Activated CD8-positive, alpha-beta memory T cell treated with anti-CD3 and anti-CD28 coated beads, Interleukin-2, amount 10 ng/mL, durations not matched to agents 7 days and 5 days (primary cell): ENCODE measurements at regions not wholly inside any gene's neighbourhood (a gene's known extent, or its start where the extent isn't known, plus 50 kb on each side); places are given as distances from the start of the nearest gene placed in this dataset.
"Not testable (repeated sequence)": the region's sequence is repeated elsewhere in the genome, so short reads cannot be mapped to it uniquely, and the experiment has no call there.

Source experiments
- ATAC-seq: fragments of 150-1000 bp; cut with Tn5 transposase; one replicate; pipeline ENCODE4 v1.10.0; 2021; ENCODE audit warnings: moderate library complexity
- CTCF ChIA-PET: fragments of 350-600 bp; sonication (Branson Sonifier 250); formaldehyde crosslinking; loops from one replicate; lab custom pipeline; 2021; ENCODE audit warnings: antibody characterized with exemption; lab: Charles Lee
- DNase-seq: peaks from one replicate; pipeline ENCODE4 v3.0.0-alpha.2; 2020
- H3K27ac Mint-ChIP-seq: one replicate; pipeline ENCODE4 v1.8.0; 2021; ENCODE audit warnings: mild to moderate bottlenecking, mixed read lengths
- H3K27me3 Mint-ChIP-seq: one replicate; pipeline ENCODE4 v1.8.0; 2021; ENCODE audit warnings: mixed read lengths
- H3K36me3 Mint-ChIP-seq: one replicate; pipeline ENCODE4 v1.8.0; 2021; ENCODE audit warnings: mild to moderate bottlenecking, mixed read lengths
- H3K4me1 Mint-ChIP-seq: one replicate; pipeline ENCODE4 v1.8.0; 2021; ENCODE audit warnings: mixed read lengths
- H3K4me3 Mint-ChIP-seq: one replicate; pipeline ENCODE4 v1.8.0; 2021; ENCODE audit warnings: mild to moderate bottlenecking, moderate library complexity, mixed read lengths
- H3K9me3 Mint-ChIP-seq: one replicate; pipeline ENCODE4 v1.8.0; 2022; ENCODE audit warnings: low read depth, mixed read lengths

DNA sequence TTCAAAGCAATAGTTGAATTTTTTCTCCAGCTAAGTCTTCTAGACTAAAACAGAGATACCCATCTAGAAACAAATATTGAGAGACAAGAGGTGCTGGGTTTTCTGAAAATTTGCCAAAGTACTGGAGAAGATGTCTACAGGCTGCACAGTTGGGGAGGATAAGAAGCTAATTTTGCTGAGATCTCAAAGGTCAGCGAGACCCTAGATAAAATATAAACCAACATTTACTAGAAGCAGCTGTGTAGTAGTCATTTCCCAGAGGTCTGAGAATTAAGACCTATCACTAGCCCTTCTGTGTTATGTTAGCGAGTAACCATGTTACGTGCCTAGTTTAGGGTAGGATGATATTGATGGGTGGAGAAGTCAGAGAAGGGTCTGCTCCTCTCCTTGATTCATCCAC, 208.5 kb upstream of the TNC start:
- ATAC-seq (no peak), DNase-seq (no peak)
- Mint-ChIP-seq H3K27ac (no peak overlapping the region), H3K27me3 (no peaks in the 10 kb centered on the region), H3K36me3 (no peaks in the 10 kb centered on the region), H3K9me3 (no peaks in the 10 kb centered on the region), H3K4me1 (no peaks in the 10 kb centered on the region), H3K4me3 (no peak overlapping the region)
- CTCF ChIA-PET: no interaction called here

DNA sequence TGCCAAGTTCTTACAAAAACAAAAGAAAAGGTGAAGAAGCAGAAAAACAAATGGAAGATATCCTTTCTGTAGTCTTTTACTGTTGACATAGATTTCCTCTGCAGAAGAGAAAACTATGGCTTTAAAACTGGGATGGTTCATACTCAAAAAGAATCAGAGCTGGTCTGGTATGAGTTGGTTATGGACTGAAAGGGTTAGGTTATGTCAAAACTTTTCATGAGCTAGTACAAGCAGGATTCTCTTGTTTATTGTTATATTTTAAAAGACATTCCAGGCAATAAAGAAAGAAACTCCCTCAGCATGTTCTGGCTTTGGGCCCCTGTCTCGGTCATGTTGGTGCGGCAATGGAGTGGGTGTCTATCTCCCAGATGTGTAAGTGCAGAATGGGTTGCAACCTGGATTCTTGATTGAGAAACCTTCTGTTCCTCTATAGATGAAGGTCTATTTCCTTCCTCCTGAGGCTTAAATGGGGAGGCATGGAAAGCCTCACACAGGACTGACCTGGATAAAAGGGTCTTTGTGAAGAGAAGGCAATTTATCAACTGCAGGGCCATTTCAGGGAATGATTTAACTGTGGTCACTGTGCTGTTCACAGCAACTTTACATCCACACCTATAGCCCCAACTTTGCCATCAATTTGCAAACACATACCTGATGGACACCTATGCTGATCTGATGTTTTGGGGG, 209.6 kb upstream of the TNC start:
- Mint-ChIP-seq H3K27me3 (no peaks in the 10 kb centered on the region), H3K4me3 (no peak overlapping the region), H3K9me3 (no peaks in the 10 kb centered on the region), H3K36me3 (no peaks in the 10 kb centered on the region), H3K27ac (no peak overlapping the region), H3K4me1 (no peaks in the 10 kb centered on the region)
- no peak for DNase-seq
- CTCF ChIA-PET: no interaction called here
- no peak for ATAC-seq

DNA sequence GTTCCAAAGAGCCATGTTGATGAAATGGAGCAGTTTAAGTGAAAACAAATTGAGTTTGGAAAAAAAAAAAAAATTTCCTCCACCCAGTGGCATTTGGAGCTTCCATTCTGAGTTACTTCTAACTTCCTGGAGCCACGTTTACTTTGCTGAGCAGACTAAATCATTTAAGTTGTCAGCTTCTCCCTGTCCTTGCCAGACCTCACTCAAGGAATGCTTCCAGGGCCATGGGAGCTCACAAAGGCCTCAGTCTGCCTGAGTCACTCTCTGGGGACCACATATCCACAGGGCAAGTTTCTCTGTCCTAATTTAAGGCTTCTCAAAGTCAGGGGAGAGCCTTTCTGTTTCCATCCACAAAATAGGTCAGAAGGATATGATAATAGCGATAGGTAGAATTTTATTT, 210.3 kb upstream of the TNC start:
- no peaks in the 10 kb centered on the region for H3K4me1 Mint-ChIP-seq
- no peak for ATAC-seq
- CTCF ChIA-PET: no interaction called here
- no peak overlapping the region for H3K4me3 Mint-ChIP-seq
- no peaks in the 10 kb centered on the region for H3K36me3 Mint-ChIP-seq
- no peaks in the 10 kb centered on the region for H3K9me3 Mint-ChIP-seq
- H3K27me3 Mint-ChIP-seq: no peaks in the 10 kb centered on the region
- no peak overlapping the region for H3K27ac Mint-ChIP-seq
- no peak for DNase-seq

DNA sequence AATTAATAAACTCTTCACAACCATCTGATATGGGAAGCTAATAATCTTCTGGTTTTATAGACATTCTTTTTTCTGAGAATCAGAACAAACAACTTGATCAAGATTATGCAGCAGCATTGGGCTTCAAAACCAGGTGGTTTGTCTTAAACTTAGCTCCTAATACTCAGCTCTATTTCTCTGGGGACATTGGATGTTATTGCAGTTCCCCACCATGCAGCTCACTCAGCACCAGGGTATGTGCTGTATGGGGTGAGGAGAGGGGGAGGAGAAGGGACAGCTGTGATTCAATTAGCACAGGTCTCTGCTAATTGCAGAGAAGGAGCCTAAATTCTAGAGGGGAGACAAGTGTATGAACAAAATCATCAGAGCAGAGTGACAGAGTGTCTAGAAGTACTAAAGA, 210.7 kb upstream of the TNC start:
- ATAC-seq (no peak), DNase-seq (no peak)
- H3K27ac Mint-ChIP-seq: no peak overlapping the region
- H3K27me3 Mint-ChIP-seq: no peaks in the 10 kb centered on the region
- no peak overlapping the region for H3K4me3 Mint-ChIP-seq
- H3K9me3 Mint-ChIP-seq: no peaks in the 10 kb centered on the region
- CTCF ChIA-PET: no interaction called here
- H3K4me1 Mint-ChIP-seq: no peaks in the 10 kb centered on the region
- no peaks in the 10 kb centered on the region for H3K36me3 Mint-ChIP-seq

DNA sequence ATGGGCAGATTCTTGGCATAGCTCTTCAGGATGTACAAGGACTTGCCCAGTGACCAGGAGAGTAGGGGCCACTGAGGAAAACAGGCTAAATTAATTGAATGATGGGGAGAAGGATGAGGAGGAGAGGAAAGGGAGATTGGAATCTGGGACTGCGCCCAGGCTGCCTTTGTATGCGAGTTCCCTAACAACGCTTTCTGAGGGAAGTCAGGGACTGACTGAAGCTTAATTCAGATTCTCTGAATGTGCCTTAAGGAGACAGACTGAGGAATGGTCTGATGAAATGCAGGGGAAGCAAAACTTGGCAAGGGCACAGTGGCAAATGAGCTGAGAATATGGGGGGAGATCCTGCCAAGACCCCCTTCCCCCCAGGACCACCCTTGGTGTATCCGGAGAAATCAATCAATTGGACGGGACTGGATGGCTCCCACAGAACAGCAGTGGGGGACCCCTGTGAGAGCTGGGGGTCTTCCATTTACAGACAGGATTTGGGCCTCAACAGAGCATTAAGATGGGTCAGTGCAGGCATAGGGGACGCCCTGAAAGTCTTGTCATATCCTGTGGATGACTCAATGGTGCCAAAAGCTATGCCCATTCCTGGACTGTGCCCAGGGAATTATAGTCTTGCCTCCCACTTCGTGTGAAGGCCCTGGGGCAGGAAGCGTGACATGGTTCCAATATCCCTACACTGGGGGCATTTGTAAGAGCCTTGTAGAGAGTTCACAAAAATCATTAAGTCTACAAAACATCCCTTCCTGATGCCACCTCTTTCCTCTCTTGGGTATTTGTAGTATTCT, 215.5 kb upstream of the TNC start:
- Mint-ChIP-seq H3K9me3 (no peaks in the 10 kb centered on the region), H3K4me1 (no peaks in the 10 kb centered on the region), H3K27me3 (no peaks in the 10 kb centered on the region), H3K4me3 (no peak overlapping the region), H3K36me3 (no peaks in the 10 kb centered on the region), H3K27ac (no peak overlapping the region)
- CTCF ChIA-PET: no interaction called here
- ATAC-seq: no peak
- no peak for DNase-seq

DNA sequence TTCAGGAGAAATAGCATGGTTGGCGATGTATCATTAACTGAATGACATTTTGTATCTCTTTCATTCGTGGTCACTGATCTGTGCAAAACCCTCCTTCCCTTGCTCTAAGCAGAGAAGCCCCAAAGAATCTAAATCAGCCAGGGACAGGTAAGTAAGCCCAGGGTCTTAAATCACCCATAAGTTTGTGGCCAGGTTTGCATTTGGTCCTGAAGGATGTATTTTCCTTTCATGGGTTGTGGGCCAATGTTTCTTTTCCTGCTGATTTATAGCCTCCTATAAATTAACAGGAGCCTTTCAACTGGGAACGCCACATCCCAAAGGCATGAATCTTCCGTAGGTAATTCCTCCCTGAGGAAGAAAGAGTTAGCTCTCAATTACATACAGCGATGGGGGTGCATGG, 217.5 kb upstream of the TNC start:
- Mint-ChIP-seq H3K27ac (no peak overlapping the region), H3K36me3 (no peaks in the 10 kb centered on the region), H3K4me1 (no peaks in the 10 kb centered on the region), H3K4me3 (no peak overlapping the region), H3K27me3 (no peaks in the 10 kb centered on the region), H3K9me3 (no peaks in the 10 kb centered on the region)
- CTCF ChIA-PET: no interaction called here
- no peak for DNase-seq
- no peak for ATAC-seq

DNA sequence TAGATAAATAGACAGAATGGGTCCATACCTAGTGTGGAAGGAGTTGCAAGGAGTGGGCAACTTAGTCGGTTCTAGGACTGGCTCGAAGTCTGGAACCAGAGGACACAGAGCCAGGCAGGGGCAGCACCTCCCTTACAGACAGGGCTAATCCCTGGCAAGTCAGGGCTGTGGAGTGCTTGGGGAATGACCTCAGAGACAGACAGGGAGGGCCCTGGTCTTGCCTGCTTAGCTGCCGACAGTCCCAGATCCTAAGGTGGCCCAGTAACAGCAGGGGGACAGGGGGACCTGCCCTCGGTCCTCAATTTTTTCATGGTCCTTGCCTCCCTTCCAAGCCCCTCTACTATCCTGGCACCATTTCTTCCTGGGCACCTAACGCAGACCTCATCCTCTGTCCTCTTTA, 222.4 kb upstream of the TNC start:
- no peak for DNase-seq
- H3K36me3 Mint-ChIP-seq: no peaks in the 10 kb centered on the region
- no peak overlapping the region for H3K4me3 Mint-ChIP-seq
- no peak overlapping the region for H3K27ac Mint-ChIP-seq
- H3K4me1 Mint-ChIP-seq: no peaks in the 10 kb centered on the region
- H3K27me3 Mint-ChIP-seq: peaks cover 9% of the 10 kb centered on the region
- no peak for ATAC-seq
- H3K9me3 Mint-ChIP-seq: no peaks in the 10 kb centered on the region
- CTCF ChIA-PET: no interaction called here

DNA sequence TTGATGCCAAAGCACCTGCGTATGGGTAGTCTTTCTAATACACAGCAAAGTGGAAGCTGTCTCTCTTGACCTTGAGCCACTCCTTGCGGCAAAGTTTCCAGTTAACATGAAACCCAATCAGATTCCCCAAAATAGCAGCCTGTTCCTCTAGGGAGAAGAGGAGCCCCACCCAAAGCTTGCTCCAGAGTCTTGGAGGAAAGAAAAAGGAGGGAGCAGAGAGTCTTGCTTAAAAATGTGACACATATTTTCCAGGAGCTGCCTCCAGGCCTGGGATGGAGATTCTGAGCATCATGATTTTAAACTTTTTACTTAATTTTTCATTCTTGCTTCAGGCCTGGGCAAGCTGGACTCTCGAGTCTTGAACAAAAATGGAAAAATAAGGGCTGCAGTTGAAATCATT, 223.5 kb upstream of the TNC start:
- Mint-ChIP-seq H3K9me3 (no peaks in the 10 kb centered on the region), H3K36me3 (no peaks in the 10 kb centered on the region), H3K27ac (no peak overlapping the region), H3K27me3 (peaks cover 9% of the 10 kb centered on the region), H3K4me1 (no peaks in the 10 kb centered on the region), H3K4me3 (no peak overlapping the region)
- CTCF ChIA-PET: no interaction called here
- ATAC-seq: no peak
- no peak for DNase-seq

DNA sequence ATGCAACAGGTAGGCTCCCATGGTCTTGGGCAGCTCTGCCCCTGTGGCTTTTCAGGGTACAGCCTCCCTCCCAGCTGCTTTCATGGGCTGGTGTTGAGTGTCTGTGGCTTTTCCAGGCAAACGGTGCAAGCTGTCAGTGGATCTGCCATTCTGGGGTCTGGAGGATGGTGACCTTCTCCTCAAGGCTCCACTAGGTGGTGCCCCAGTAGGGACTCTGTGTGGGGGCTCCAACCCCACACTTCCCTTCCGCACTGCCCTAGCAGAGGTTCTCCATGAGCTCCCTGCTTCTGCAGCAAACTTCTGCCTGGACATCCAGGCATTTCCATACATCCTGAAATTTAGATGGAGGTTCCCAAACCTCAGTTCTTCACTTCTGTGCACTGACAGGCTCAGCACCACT, 229.8 kb upstream of the TNC start:
- H3K27me3 Mint-ChIP-seq, H3K4me1 Mint-ChIP-seq, H3K36me3 Mint-ChIP-seq, H3K4me3 Mint-ChIP-seq, CTCF ChIA-PET, H3K27ac Mint-ChIP-seq, H3K9me3 Mint-ChIP-seq, DNase-seq, ATAC-seq: not testable (repeated sequence)

DNA sequence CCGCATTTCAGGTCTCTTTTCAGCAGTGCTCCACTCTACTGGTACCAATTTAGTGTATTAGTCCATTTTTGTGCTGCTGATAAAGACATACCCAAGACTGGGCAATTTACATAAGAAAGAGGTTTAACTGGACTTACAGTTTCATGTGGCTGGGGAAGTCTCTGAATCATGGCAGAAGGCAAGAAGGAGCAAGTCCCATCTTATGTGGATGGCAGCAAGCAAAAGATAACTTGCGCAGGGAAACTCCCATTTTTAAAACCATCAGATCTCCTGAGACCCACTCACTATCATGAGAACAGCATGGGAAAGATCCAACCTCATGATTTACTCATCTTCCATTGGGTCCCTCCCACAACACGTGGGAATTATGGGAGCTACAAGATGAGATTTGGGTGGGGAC, 231.0 kb upstream of the TNC start:
- ATAC-seq, H3K27ac Mint-ChIP-seq, H3K9me3 Mint-ChIP-seq, H3K4me3 Mint-ChIP-seq, H3K36me3 Mint-ChIP-seq, H3K4me1 Mint-ChIP-seq, H3K27me3 Mint-ChIP-seq, DNase-seq, CTCF ChIA-PET: not testable (repeated sequence)

DNA sequence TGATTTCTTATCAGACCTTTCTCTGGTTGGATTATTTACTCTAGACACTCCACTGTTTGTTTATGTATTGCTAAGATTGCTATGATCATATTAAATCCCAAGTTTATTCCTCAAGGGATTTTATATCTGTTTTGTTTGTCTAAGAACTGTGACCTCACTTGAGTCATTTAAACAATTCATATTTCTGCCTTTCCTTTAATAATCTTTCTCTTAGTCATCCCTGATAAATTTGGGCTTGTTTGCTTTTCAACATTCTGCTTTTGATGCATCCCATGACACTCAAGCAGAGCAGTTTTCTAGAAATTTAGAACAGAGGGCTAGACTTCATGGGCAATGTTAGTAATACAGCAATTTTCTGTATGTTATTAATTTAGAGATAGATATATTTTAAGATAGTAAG, 231.6 kb upstream of the TNC start:
- Mint-ChIP-seq H3K4me3 (no peak overlapping the region), H3K27ac (no peak overlapping the region), H3K36me3 (no peaks in the 10 kb centered on the region), H3K4me1 (peaks cover 5% of the 10 kb centered on the region), H3K9me3 (no peaks in the 10 kb centered on the region), H3K27me3 (no peaks in the 10 kb centered on the region)
- CTCF ChIA-PET: no interaction called here
- DNase-seq (no peak), ATAC-seq (no peak)

DNA sequence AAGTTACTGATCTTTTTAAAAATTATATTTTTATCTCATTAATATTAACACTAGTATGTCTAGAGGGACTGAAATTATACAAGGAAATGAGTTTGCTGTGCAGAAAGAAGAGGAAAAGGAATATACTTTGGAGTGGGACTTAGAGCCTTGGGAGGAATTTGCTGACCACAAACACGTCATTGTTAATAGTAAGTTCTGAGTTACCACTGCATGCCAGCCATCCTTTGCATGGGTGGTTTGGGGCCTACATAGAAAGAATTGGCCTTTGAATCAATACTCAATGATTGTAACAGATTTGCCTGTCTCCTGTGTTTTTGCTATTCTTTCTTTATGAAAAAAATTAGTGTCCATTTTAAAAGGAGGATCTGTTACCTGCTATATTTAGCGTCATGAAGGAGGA, 232.6 kb upstream of the TNC start:
- Mint-ChIP-seq H3K27ac (no peak overlapping the region), H3K36me3 (no peaks in the 10 kb centered on the region), H3K4me3 (no peak overlapping the region), H3K4me1 (peaks cover 5% of the 10 kb centered on the region), H3K9me3 (no peaks in the 10 kb centered on the region), H3K27me3 (no peaks in the 10 kb centered on the region)
- CTCF ChIA-PET: no interaction called here
- no peak for ATAC-seq
- no peak for DNase-seq

DNA sequence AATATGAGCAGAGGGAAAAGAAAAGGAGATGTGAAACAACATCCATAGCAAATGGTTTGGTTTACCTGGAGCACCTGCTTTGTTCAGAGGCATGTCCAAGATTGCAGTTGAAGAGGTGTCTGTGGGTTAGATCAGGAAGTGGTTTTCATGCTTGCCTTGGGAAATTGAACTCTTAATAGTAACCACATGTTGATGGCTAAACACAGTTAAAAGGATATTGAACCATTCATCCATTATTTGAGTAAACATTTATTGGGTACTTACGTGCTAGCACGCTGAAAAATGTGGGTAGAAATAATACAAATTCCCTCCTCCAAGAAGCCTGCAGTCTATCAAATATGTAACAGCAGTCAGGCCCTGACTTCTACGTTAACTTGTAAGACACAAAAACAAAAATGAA, 235.7 kb upstream of the TNC start:
- H3K9me3 Mint-ChIP-seq: no peaks in the 10 kb centered on the region
- peaks cover 4% of the 10 kb centered on the region for H3K27me3 Mint-ChIP-seq
- no peaks in the 10 kb centered on the region for H3K36me3 Mint-ChIP-seq
- peaks cover 5% of the 10 kb centered on the region for H3K4me1 Mint-ChIP-seq
- no peak overlapping the region for H3K27ac Mint-ChIP-seq
- DNase-seq (no peak), ATAC-seq (no peak)
- CTCF ChIA-PET: no interaction called here
- H3K4me3 Mint-ChIP-seq: no peak overlapping the region

DNA sequence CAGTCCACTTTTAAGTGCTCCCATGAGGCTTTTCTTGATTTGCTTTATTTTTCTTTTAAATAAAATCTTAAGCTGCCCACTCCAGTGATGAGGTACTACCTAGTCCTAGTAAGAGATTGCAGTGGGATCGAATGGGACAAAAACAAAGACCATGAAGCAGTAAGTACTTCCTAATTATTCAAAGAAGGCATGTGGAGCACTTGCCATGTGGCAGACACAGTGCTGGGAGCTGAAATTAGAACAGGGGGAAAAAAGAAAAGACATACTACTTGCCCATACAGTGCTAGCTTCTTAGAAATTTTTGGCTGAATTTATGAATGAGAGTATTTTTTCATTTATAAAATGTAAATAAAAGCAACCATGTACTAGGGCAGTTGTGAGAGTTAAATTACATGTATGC, 239.9 kb upstream of the TNC start:
- peaks cover 5% of the 10 kb centered on the region for H3K4me1 Mint-ChIP-seq
- CTCF ChIA-PET: no interaction called here
- ATAC-seq (no peak), DNase-seq (no peak)
- H3K4me3 Mint-ChIP-seq: no peak overlapping the region
- H3K9me3 Mint-ChIP-seq: no peaks in the 10 kb centered on the region
- no peak overlapping the region for H3K27ac Mint-ChIP-seq
- no peaks in the 10 kb centered on the region for H3K36me3 Mint-ChIP-seq
- H3K27me3 Mint-ChIP-seq: peaks cover 4% of the 10 kb centered on the region
